ENCODE measurements at regions not wholly inside any gene's neighbourhood (a gene's known extent, or its start where the extent isn't known, plus 50 kb on each side); places are given as distances from the start of the nearest gene placed in this dataset.

GRCh38 chr15:91562698-91563097 is 290.8 kb upstream of the SLCO3A1 start:
- DNase-seq, result no peak

GRCh38 chr15:91564631-91565030 is 288.9 kb upstream of the SLCO3A1 start:
- no peak for DNase-seq

GRCh38 chr15:91566141-91566540 is 287.4 kb upstream of the SLCO3A1 start:
- no peak for DNase-seq

GRCh38 chr15:91568036-91568435 is 285.5 kb upstream of the SLCO3A1 start:
- DNase-seq, result no peak

GRCh38 chr15:91572110-91572509 is 281.4 kb upstream of the SLCO3A1 start:
- no peak for DNase-seq

GRCh38 chr15:91576096-91576495 is 277.4 kb upstream of the SLCO3A1 start:
- DNase-seq, result no peak

GRCh38 chr15:91578511-91578910 is 275.0 kb upstream of the SLCO3A1 start:
- DNase-seq, result no peak

GRCh38 chr15:91584895-91585294 is 268.6 kb upstream of the SLCO3A1 start:
- DNase-seq, result no peak

- no peak for DNase-seq
Observed at GRCh38 chr15:91586560-91586959, 266.9 kb upstream of the SLCO3A1 start.

GRCh38 chr15:91589360-91589759 is 264.1 kb upstream of the SLCO3A1 start:
- no peak for DNase-seq

GRCh38 chr15:91592567-91592966 is 260.9 kb upstream of the SLCO3A1 start:
- no peak for DNase-seq

- no peak for DNase-seq
Observed at GRCh38 chr15:91593067-91593466, 260.4 kb upstream of the SLCO3A1 start.

GRCh38 chr15:91593653-91594052 is 259.9 kb upstream of the SLCO3A1 start:
- DNase-seq, result no peak

GRCh38 chr15:91599261-91599660 is 254.2 kb upstream of the SLCO3A1 start:
- DNase-seq, result no peak

GRCh38 chr15:91603384-91604080 is 250.0 kb upstream of the SLCO3A1 start:
- DNase-seq, result no peak

GRCh38 chr15:91604122-91604521 is 249.4 kb upstream of the SLCO3A1 start:
- no peak for DNase-seq

- DNase-seq, result no peak
Observed at GRCh38 chr15:91605576-91605975, 247.9 kb upstream of the SLCO3A1 start.

- no peak for DNase-seq
Observed at GRCh38 chr15:91609231-91609630, 244.3 kb upstream of the SLCO3A1 start.

- no peak for DNase-seq
Observed at GRCh38 chr15:91609966-91610365, 243.5 kb upstream of the SLCO3A1 start.

- no peak for DNase-seq
Observed at GRCh38 chr15:91611561-91612323, 241.8 kb upstream of the SLCO3A1 start.

GRCh38 chr15:91620229-91620628 is 233.3 kb upstream of the SLCO3A1 start:
- no peak for DNase-seq

GRCh38 chr15:91622235-91622634 is 231.3 kb upstream of the SLCO3A1 start:
- DNase-seq, result no peak

- DNase-seq, result no peak
Observed at GRCh38 chr15:91622711-91623342, 230.7 kb upstream of the SLCO3A1 start.

GRCh38 chr15:91624353-91624968 is 229.0 kb upstream of the SLCO3A1 start:
- DNase-seq, result no peak

All from 8988T (cell line).